Heart left ventricle (tissue), 13 donors: ENCODE measurements at regions not wholly inside any gene's neighbourhood (a gene's known extent, or its start where the extent isn't known, plus 50 kb on each side); places are given as distances from the start of the nearest gene placed in this dataset.

Experiments
- CTCF ChIP-seq, 12 donors: fragments of 200-600 bp; sonication (generic) in 4 of 12; IDR thresholded peaks; one replicate each; pipeline versions ENCODE4 v1.5.0 to v1.8.0; 2018 to 2022; ENCODE audit warnings: antibody characterized with exemption in 12 of 12, mild to moderate bottlenecking in 5 of 12
- POLR2A ChIP-seq, 2 donors: fragments of 450-650 bp; IDR thresholded peaks; one replicate each; pipeline ENCODE4 v1.6.1; 2017; ENCODE audit warnings: antibody characterized with exemption in 2 of 2, mild to moderate bottlenecking in 2 of 2, moderate library complexity in 2 of 2
- donor health status: ischemic (EF 13 %, LVEDD 7.1; RV severe dilation, severe dysfunction).
- donor health status: DM: no; HTN: yes; CAD: no.
- donor health status: DM: no; HTN: no; CAD: no.
- donor health status: ischemic (EF 25% LVEDD 6.9; RV normal size, moderate dysfunction).
- donor health status: ischemic (EF 25% LVEDD 5.7; RV mildly dilated, moderate dysfunction).
- donor health status: ischemic (EF 35%, LVEDD 5.7; RV mildly dilated, moderate dysfunction).
- donor health status: nonischemic (EF 11% LVEDD 7.7; RV severe dilation, severe dysfunction).
- donor health status: DM: yes; HTN: yes; CAD: no.
- donor health status: PGD.
- donor health status: ischemic (EF 29% LVEDD 5.4; RV normal size, mild dysfunction).
- donor health status: nonischemic (EF 23%, LVEDD 6.1; RV moderate dilation, normal function).

DNA sequence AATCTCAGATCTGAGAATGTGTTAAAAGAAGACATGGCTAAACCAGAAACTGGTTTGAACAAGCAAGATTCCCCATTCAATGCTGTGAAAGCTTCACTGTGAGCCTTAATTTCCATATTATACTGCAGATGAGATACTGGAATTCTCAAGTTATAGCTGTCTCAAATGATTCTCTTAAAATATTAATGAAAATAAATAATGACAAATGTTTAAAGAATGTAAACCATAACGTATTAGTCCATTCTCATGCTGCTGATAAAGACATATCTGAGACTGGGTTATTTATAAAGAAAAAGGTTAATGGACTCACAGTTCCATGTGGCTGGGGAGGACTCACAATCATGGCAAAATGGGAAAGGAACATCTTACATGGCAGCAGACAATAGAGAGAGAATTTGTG is 667.8 kb downstream of the SLITRK1 start:
- no peak for TF ChIP-seq CTCF (IDR thresholded peaks at IDR 0.05)
- TF ChIP-seq POLR2A (IDR thresholded peaks at IDR 0.05) = no peak
